ENCODE measurements at regions not wholly inside any gene's neighbourhood (a gene's known extent, or its start where the extent isn't known, plus 50 kb on each side); places are given as distances from the start of the nearest gene placed in this dataset.

DNA sequence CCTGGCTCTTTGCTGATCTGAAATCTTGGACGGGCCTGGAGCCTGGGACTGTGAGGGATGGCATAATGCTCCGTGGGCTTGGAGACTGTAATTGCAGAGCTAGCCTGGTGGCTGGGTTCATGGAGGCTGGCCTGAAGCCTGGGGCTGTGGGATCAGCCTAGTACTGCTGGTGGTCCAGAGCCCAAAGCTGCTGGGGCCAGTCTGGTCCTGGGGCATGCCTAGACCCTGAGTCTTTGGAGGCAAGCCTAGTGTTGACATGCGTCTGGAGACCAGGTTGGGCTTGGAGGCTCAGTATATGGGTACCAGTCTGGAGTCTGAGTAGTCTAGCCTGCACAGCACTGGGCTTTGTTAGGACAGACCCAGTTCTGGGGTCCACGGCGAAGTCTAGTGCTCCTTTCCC, 172.0 kb upstream of the ZC4H2 start:
- Histone ChIP-seq H3K27ac (no peak overlapping the region), H3K9me3 (peaks cover 0 to 30% (median 0%) of the 10 kb centered on the region in 3 donors), H3K36me3 (no peaks in the 10 kb centered on the region), H3K27me3 (no peaks in the 10 kb centered on the region), H3K4me3 (no peak overlapping the region), H3K4me1 (no peaks in the 10 kb centered on the region)
- TF ChIP-seq, protein P1, sequence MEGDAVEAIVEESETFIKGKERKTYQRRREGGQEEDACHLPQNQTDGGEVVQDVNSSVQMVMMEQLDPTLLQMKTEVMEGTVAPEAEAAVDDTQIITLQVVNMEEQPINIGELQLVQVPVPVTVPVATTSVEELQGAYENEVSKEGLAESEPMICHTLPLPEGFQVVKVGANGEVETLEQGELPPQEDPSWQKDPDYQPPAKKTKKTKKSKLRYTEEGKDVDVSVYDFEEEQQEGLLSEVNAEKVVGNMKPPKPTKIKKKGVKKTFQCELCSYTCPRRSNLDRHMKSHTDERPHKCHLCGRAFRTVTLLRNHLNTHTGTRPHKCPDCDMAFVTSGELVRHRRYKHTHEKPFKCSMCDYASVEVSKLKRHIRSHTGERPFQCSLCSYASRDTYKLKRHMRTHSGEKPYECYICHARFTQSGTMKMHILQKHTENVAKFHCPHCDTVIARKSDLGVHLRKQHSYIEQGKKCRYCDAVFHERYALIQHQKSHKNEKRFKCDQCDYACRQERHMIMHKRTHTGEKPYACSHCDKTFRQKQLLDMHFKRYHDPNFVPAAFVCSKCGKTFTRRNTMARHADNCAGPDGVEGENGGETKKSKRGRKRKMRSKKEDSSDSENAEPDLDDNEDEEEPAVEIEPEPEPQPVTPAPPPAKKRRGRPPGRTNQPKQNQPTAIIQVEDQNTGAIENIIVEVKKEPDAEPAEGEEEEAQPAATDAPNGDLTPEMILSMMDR (IDR thresholded peaks at IDR 0.05), result no peak
- intact Hi-C loops (cut with DNase I; ENCODE audit: low total_unique reads), result no loop called here
- DNase-seq, result no peak

DNA sequence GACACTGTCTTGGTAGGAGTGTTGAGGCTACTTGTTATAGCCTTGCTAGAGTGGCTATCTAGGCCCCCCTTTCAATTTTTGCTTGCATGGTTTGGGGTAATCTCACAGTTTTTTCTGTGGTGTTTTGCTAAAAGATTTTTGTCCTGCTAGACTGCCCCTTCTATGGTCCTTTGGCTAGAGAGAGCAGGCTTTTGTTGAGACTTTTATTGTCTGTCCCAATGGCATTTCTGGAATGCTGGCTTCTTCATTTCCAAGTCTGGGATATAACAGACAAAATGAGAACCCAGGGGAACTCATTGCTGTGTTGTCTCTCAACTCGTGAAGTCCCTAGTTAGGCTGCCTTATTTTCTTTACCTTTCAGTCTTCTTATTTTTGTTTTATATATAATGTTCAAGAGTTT, 160.2 kb upstream of the ZC4H2 start:
- peaks cover 0 to 1% (median 0%) of the 10 kb centered on the region in 3 donors for H3K9me3 ChIP-seq
- no peaks in the 10 kb centered on the region for H3K36me3 ChIP-seq
- DNase-seq, result no peak
- intact Hi-C loops (cut with DNase I; ENCODE audit: low total_unique reads), result no loop called here
- H3K4me3 ChIP-seq, result no peak overlapping the region
- H3K4me1 ChIP-seq, result no peaks in the 10 kb centered on the region
- H3K27ac ChIP-seq, result no peak overlapping the region
- TF ChIP-seq, protein P1 (IDR thresholded peaks at IDR 0.05), result no peak
- H3K27me3 ChIP-seq, result no peaks in the 10 kb centered on the region

- H3K27me3 ChIP-seq, result no peaks in the 10 kb centered on the region
- DNase-seq, result no peak
- H3K27ac ChIP-seq, result no peak overlapping the region
- H3K9me3 ChIP-seq, result peaks cover 0 to 19% (median 4%) of the 10 kb centered on the region in 3 donors
- intact Hi-C loops (cut with DNase I; ENCODE audit: low total_unique reads), result no loop called here
- no peaks in the 10 kb centered on the region for H3K4me1 ChIP-seq
- no peaks in the 10 kb centered on the region for H3K36me3 ChIP-seq
- TF ChIP-seq, protein P1 (IDR thresholded peaks at IDR 0.05), result no peak
- no peak overlapping the region for H3K4me3 ChIP-seq
Measured at GRCh38 chrX:65127842-65128241, 151.6 kb upstream of the ZC4H2 start.

DNA sequence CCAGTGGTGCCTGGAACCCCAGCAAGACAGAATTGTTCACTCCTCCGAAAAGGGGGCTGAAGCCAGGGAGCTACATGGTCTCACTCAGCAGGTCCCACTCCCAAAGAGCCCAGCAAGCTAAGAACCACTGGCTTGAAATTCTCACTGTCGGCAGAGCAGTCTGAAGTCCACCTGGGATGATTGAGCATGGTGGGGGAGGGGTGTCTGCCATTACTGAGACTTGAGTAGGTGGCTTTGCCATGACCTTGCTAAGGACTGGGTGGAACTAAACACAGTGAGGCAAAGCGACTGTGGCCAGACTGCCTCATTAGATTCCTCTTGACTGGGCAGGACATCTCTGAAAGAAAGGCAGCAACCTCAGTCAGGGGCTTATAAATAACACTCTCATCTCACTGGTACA, 122.6 kb upstream of the ZC4H2 start:
- Histone ChIP-seq H3K4me1 (no peaks in the 10 kb centered on the region), H3K36me3 (peaks cover 0 to 3% (median 0%) of the 10 kb centered on the region in 3 donors), H3K27ac (no peak overlapping the region), H3K4me3 (no peak overlapping the region), H3K9me3 (peaks cover 0 to 36% (median 15%) of the 10 kb centered on the region in 3 donors), H3K27me3 (no peaks in the 10 kb centered on the region)
- no peak for DNase-seq
- intact Hi-C loops (cut with DNase I; ENCODE audit: low total_unique reads), result no loop called here
- TF ChIP-seq, protein P1 (IDR thresholded peaks at IDR 0.05), result no peak

GRCh38 chrX:65093658-65094057, 117.4 kb upstream of the ZC4H2 start:
- intact Hi-C loops (cut with DNase I; ENCODE audit: low total_unique reads), result no loop called here
- TF ChIP-seq, protein P1 (IDR thresholded peaks at IDR 0.05), result no peak

DNA sequence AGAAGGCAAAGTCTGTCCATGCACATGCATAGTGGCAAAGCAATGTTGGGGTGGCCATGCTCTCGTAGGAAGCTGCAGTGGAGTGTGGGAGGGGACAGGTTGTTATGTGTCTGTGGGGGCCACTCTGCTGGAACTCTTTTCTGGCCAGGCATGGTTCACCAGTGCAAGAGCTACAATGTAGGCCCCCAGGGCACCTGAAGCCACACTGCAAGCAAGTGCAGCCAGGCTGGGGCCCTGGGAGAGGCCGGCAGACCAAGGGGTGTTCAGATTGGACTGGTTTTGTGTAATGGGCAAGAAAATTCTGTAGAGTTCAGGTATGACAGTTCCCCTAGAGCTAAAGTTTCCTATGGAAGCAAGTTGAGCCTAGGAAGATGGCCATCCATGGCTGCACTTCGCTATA, 97.0 kb upstream of the ZC4H2 start:
- H3K9me3 ChIP-seq, result peaks cover 0 to 20% (median 18%) of the 10 kb centered on the region in 3 donors
- no peaks in the 10 kb centered on the region for H3K4me1 ChIP-seq
- H3K27ac ChIP-seq, result no peak overlapping the region
- TF ChIP-seq, protein P1 (IDR thresholded peaks at IDR 0.05), result no peak
- intact Hi-C loops (cut with DNase I; ENCODE audit: low total_unique reads), result loop anchor here (10.0 kb wide), 1 partner anchor 1042 kb away; no protein-coding TSS in a partner anchor
- no peak overlapping the region for H3K4me3 ChIP-seq
- no peak for DNase-seq
- H3K36me3 ChIP-seq, result peaks cover 5 to 13% (median 12%) of the 10 kb centered on the region in 3 donors
- no peaks in the 10 kb centered on the region for H3K27me3 ChIP-seq

More at GRCh38 chrX:65093658-65094057, 117.4 kb upstream of the ZC4H2 start:
- H3K9me3 ChIP-seq, result peaks cover 0 to 35% (median 9%) of the 10 kb centered on the region in 3 donors
- no peak overlapping the region for H3K4me3 ChIP-seq
- no peaks in the 10 kb centered on the region for H3K27me3 ChIP-seq
- H3K36me3 ChIP-seq, result peaks cover 0 to 12% (median 0%) of the 10 kb centered on the region in 3 donors
- no peak for DNase-seq
- no peak overlapping the region for H3K27ac ChIP-seq
- H3K4me1 ChIP-seq, result no peaks in the 10 kb centered on the region
